OCI-LY3 (cell line): ENCODE measurements at regions not wholly inside any gene's neighbourhood (a gene's known extent, or its start where the extent isn't known, plus 50 kb on each side); places are given as distances from the start of the nearest gene placed in this dataset.
A peak's percentile ranks its signal among the peaks of the same experiment; 100 is the strongest.
"Not testable (repeated sequence)": the region's sequence is repeated elsewhere in the genome, so short reads cannot be mapped to it uniquely, and the experiment has no call there.

ENCODE experiments used
- H2AFZ ChIP-seq: fragments of 200-600, 300-600 bp; shearing (Covaris generic); 2 replicates; pipeline ENCODE4 v1.6.0; 2014; ENCODE audit warnings: antibody characterized with exemption, low read depth, low read length
- H3K27ac ChIP-seq: fragments of 200-600, 300-600 bp; sonication (generic); 2 replicates; pipeline ENCODE4 v1.5.1; 2014; ENCODE audit warnings: mild to moderate bottlenecking, low read length, moderate library complexity, mixed read lengths
- H3K27me3 ChIP-seq: fragments of 200-600, 300-600 bp; sonication (generic); 2 replicates; pipeline ENCODE4 v1.6.1; 2014; ENCODE audit warnings: low read depth, low read length, mixed read lengths
- H3K36me3 ChIP-seq: fragments of 200-600, 300-600 bp; sonication (generic); replicated peaks from 2 replicates; pipeline ENCODE3; 2014; ENCODE audit warnings: low read depth, low read length, mixed read lengths
- H3K4me1 ChIP-seq: fragments of 300-600, 200-600 bp; sonication (generic); 2 replicates; pipeline ENCODE4 v1.6.1; 2014; ENCODE audit warnings: low read length, mixed read lengths
- H3K4me2 ChIP-seq: fragments of 200-600, 300-600 bp; sonication (generic); 2 replicates; pipeline ENCODE4 v1.6.1; 2014; ENCODE audit warnings: low read length, mixed read lengths
- H3K4me3 ChIP-seq: fragments of 300-600, 200-600 bp; sonication (generic); 2 replicates; pipeline ENCODE4 v1.5.1; 2014; ENCODE audit warnings: antibody characterized with exemption, mild to moderate bottlenecking, low read length, moderate library complexity
- H3K79me2 ChIP-seq: fragments of 300-600, 200-600 bp; shearing (Covaris generic); 2 replicates; pipeline ENCODE4 v1.6.1; 2014; ENCODE audit warnings: mild to moderate bottlenecking, low read length, mixed read lengths
- H3K9ac ChIP-seq: fragments of 300-600, 200-600 bp; shearing (Covaris generic); 2 replicates; pipeline ENCODE4 v1.6.0; 2014; ENCODE audit warnings: mild to moderate bottlenecking, low read length, moderate library complexity
- H3K9me3 ChIP-seq: fragments of 200-600, 300-600 bp; shearing (Covaris generic); 2 replicates; pipeline ENCODE4 v1.6.1; 2014; ENCODE audit warnings: low read length, mixed read lengths; ENCODE audit not compliant: insufficient read depth
- H4K20me1 ChIP-seq: fragments of 200-600, 300-600 bp; sonication (generic); 2 replicates; pipeline ENCODE4 v1.6.1; 2016; ENCODE audit warnings: low read length, mixed read lengths; ENCODE audit not compliant: insufficient read depth
- CTCF ChIP-seq: fragments of 200-600, 300-600 bp; sonication (generic); IDR thresholded peaks from 2 replicates; pipeline ENCODE4 v1.5.1; 2014; ENCODE audit warnings: antibody characterized with exemption, low read length, low read depth
- EZH2phosphoT487 ChIP-seq: fragments of 200-600 bp; shearing (Covaris generic); IDR thresholded peaks from 2 replicates; pipeline ENCODE4 v1.6.1; 2018; ENCODE audit warnings: antibody characterized with exemption, mixed run types, low read depth

GRCh38 chr9:106233116-106233515, 538.8 kb downstream of the TMEM38B start:
- H3K27ac ChIP-seq = no peak overlapping the region
- H3K4me1 ChIP-seq = no peaks in the 10 kb centered on the region
- no peaks in the 10 kb centered on the region for H3K79me2 ChIP-seq
- no peak for TF ChIP-seq CTCF
- no peak for TF ChIP-seq EZH2phosphoT487
- no peak overlapping the region for H3K9ac ChIP-seq
- H3K4me2 ChIP-seq = no peak overlapping the region
- no peaks in the 10 kb centered on the region for H3K36me3 ChIP-seq
- no peaks in the 10 kb centered on the region for H4K20me1 ChIP-seq
- H2AFZ ChIP-seq = no peak overlapping the region
- H3K4me3 ChIP-seq = no peak overlapping the region
- no peaks in the 10 kb centered on the region for H3K9me3 ChIP-seq
- peaks cover 12% of the 10 kb centered on the region; the same call in 1 of the 2 replicates for H3K27me3 ChIP-seq

- H3K9ac ChIP-seq, H3K36me3 ChIP-seq, H4K20me1 ChIP-seq, H3K27me3 ChIP-seq, H3K9me3 ChIP-seq, H3K4me1 ChIP-seq, H3K27ac ChIP-seq, H3K4me3 ChIP-seq, H2AFZ ChIP-seq, H3K4me2 ChIP-seq, H3K79me2 ChIP-seq: not testable (repeated sequence)
Observed at GRCh38 chr9:106260908-106261307, 566.6 kb downstream of the TMEM38B start.

GRCh38 chr9:106277966-106278365, 583.6 kb downstream of the TMEM38B start:
- Histone ChIP-seq H3K4me1 (no peaks in the 10 kb centered on the region), H3K4me3 (no peak overlapping the region), H3K27ac (no peak overlapping the region), H3K27me3 (no peaks in the 10 kb centered on the region), H4K20me1 (no peaks in the 10 kb centered on the region), H3K9ac (no peak overlapping the region), H3K79me2 (no peaks in the 10 kb centered on the region), H2AFZ (no peak overlapping the region), H3K4me2 (no peak overlapping the region), H3K36me3 (no peaks in the 10 kb centered on the region), H3K9me3 (no peaks in the 10 kb centered on the region)
- no peak for TF ChIP-seq EZH2phosphoT487
- no peak for TF ChIP-seq CTCF

- Histone ChIP-seq H3K27ac (no peak overlapping the region), H3K9me3 (no peaks in the 10 kb centered on the region), H3K27me3 (no peaks in the 10 kb centered on the region), H3K9ac (no peak overlapping the region), H3K36me3 (no peaks in the 10 kb centered on the region), H2AFZ (no peak overlapping the region), H3K79me2 (no peaks in the 10 kb centered on the region), H3K4me2 (no peak overlapping the region), H4K20me1 (no peaks in the 10 kb centered on the region), H3K4me1 (peaks cover 29% of the 10 kb centered on the region), H3K4me3 (no peak overlapping the region)
- TF ChIP-seq CTCF = no peak
- no peak for TF ChIP-seq EZH2phosphoT487
Observed at GRCh38 chr9:106283769-106284168, 579.2 kb upstream of the ZNF462 start.

- Histone ChIP-seq H3K36me3 (no peaks in the 10 kb centered on the region), H3K79me2 (no peaks in the 10 kb centered on the region), H3K9me3 (no peaks in the 10 kb centered on the region), H3K27me3 (no peaks in the 10 kb centered on the region), H3K4me2 (no peak overlapping the region; the same call in 1 of the 2 replicates), H3K4me3 (no peak overlapping the region), H3K4me1 (peaks cover 29% of the 10 kb centered on the region), H2AFZ (no peak overlapping the region), H4K20me1 (no peaks in the 10 kb centered on the region), H3K9ac (no peak overlapping the region), H3K27ac (no peak overlapping the region)
- TF ChIP-seq CTCF (peak; percentile 59), EZH2phosphoT487 (no peak)
Observed at GRCh38 chr9:106284296-106284695, 578.7 kb upstream of the ZNF462 start.
